DOHH2 (cell line): ENCODE measurements at regions not wholly inside any gene's neighbourhood (a gene's known extent, or its start where the extent isn't known, plus 50 kb on each side); places are given as distances from the start of the nearest gene placed in this dataset.

Experiments
- CTCF ChIP-seq: fragments of 200-600 bp; sonication (generic); IDR thresholded peaks from one replicate; pipeline ENCODE4 v1.5.1; 2014; ENCODE audit warnings: antibody characterized with exemption, mild to moderate bottlenecking, low read depth, low read length; ENCODE audit not compliant: poor library complexity, severe bottlenecking
- EZH2phosphoT487 ChIP-seq: fragments of 200-600 bp; sonication (generic); IDR thresholded peaks from 2 replicates; pipeline ENCODE4 v1.6.1; 2017; ENCODE audit warnings: borderline replicate concordance, mild to moderate bottlenecking, antibody characterized with exemption, low read length, moderate library complexity, mixed read lengths

- TF ChIP-seq CTCF, result peak; percentile 66
- no peak for TF ChIP-seq EZH2phosphoT487
Measured at GRCh38 chr4:112951362-112952312, 97.8 kb upstream of the ANK2 start.
